ENCODE measurements at regions not wholly inside any gene's neighbourhood (a gene's known extent, or its start where the extent isn't known, plus 50 kb on each side); places are given as distances from the start of the nearest gene placed in this dataset.

DNA sequence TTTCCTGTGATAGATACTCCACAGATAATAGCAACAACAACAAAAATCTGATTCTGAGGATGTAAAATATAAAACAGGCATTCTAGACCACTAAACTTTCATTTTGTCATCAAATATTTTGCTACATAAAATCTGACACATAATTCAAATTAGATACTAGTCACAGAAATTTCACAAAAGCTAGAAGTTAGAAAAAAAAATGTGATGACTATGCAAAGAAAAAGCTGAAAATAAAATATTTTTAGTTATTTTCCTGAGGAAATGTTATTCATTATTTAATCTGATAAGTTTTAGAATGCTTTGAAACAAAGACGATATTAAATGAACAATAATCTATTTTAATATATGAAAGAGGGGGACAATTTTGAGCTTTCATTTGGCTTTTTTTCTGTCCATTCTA, 357.2 kb downstream of the SLITRK6 start:
- Histone ChIP-seq H3K4me3 (no peak overlapping the region), H3K9me3 (no peaks in the 10 kb centered on the region), H3K27me3 (ENCODE audit: insufficient read depth in 3 of 3, low read length in 2 of 3) (no peaks in the 10 kb centered on the region), H3K36me3 (ENCODE audit: insufficient read depth in 1 of 2, low read depth in 1 of 2) (no peaks in the 10 kb centered on the region), H3K4me1 (no peaks in the 10 kb centered on the region), H3K27ac (no peak overlapping the region)
- DNase-seq = no peak
- no peak for ATAC-seq
- TF ChIP-seq, protein P1, sequence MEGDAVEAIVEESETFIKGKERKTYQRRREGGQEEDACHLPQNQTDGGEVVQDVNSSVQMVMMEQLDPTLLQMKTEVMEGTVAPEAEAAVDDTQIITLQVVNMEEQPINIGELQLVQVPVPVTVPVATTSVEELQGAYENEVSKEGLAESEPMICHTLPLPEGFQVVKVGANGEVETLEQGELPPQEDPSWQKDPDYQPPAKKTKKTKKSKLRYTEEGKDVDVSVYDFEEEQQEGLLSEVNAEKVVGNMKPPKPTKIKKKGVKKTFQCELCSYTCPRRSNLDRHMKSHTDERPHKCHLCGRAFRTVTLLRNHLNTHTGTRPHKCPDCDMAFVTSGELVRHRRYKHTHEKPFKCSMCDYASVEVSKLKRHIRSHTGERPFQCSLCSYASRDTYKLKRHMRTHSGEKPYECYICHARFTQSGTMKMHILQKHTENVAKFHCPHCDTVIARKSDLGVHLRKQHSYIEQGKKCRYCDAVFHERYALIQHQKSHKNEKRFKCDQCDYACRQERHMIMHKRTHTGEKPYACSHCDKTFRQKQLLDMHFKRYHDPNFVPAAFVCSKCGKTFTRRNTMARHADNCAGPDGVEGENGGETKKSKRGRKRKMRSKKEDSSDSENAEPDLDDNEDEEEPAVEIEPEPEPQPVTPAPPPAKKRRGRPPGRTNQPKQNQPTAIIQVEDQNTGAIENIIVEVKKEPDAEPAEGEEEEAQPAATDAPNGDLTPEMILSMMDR (IDR thresholded peaks at IDR 0.05) = no peak
- intact Hi-C loops (cut with DNase I) = no loop called here
- WGBS, 3 donors = 82 to 92% (median 92%) methylated on average over 1 of the region's 1 CpG

DNA sequence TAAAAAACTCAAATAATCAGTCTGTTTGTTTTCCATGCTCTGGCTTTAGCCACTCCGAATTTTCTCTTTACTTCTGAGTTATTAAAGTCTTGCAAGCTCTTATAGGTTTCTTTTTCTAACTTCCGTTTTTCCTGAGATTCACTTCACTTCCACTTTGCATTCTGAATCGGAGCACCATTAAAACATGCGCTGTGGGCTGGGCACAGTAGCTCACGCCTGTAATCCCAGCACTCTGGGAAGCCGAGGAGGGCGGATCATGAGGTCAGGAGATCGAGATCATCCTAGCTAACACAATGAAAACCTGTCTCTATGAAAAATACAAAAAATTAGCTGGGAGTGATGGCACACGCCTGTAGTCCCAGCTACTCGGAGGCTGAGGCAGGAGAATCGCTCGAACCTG, 357.9 kb downstream of the SLITRK6 start:
- H3K4me3 ChIP-seq = no peak overlapping the region
- intact Hi-C loops (cut with DNase I) = no loop called here
- H3K27me3 ChIP-seq (ENCODE audit: insufficient read depth in 3 of 3, low read length in 2 of 3) = no peaks in the 10 kb centered on the region
- TF ChIP-seq, protein P1 (IDR thresholded peaks at IDR 0.05) = no peak
- 88 to 94% (median 88%) methylated on average over 12 of the region's 12 CpGs for WGBS, 3 donors
- DNase-seq (no peak), ATAC-seq (no peak)
- no peaks in the 10 kb centered on the region for H3K36me3 ChIP-seq (ENCODE audit: insufficient read depth in 1 of 2, low read depth in 1 of 2)
- H3K27ac ChIP-seq = no peak overlapping the region
- no peaks in the 10 kb centered on the region for H3K4me1 ChIP-seq
- no peaks in the 10 kb centered on the region for H3K9me3 ChIP-seq

DNA sequence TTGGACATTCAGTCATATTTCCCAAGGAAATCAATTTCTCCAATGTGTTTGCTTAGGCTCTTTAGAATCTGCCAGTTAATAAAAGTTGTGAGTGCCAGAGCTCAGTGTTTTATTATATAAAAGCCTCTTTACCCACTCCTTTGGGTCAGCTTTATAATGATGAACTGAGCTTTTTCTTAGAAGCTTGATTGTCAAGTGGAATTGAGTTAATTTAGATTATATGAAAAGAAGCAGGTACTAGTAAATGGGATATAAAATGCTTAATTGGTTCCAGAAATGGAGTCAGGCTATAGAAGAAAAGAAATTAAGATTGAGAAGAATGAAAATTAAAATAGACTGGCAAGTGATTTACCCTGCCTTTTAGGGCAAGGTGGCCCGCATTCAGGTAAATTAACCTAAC, 363.2 kb downstream of the SLITRK6 start:
- Histone ChIP-seq H3K27me3 (ENCODE audit: insufficient read depth in 3 of 3, low read length in 2 of 3) (no peaks in the 10 kb centered on the region), H3K4me3 (no peak overlapping the region), H3K36me3 (ENCODE audit: insufficient read depth in 1 of 2, low read depth in 1 of 2) (no peaks in the 10 kb centered on the region), H3K9me3 (no peaks in the 10 kb centered on the region), H3K27ac (no peak overlapping the region), H3K4me1 (no peaks in the 10 kb centered on the region)
- WGBS, 3 donors = 93 to 100% (median 99%) methylated on average over 1 of the region's 1 CpG
- intact Hi-C loops (cut with DNase I) = no loop called here
- ATAC-seq = no peak
- no peak for DNase-seq
- TF ChIP-seq, protein P1 (IDR thresholded peaks at IDR 0.05) = no peak

DNA sequence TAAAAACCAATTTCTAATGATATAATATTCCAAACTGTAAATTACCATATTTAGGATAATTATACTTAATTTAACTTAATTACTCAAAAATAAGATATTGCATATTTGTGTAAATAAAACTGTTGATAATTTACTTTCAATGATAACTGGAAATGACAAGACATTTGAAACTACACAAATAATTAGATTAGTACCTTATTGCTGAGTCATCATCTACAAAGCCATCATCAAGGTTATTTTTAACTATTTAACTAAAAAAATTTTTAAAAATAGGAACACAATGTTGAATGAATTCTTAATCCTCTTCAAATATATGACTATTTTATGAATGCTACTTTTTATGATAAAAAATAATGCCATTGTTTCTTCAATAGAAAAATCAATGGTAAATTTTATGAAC, 364.3 kb downstream of the SLITRK6 start:
- no peaks in the 10 kb centered on the region for H3K36me3 ChIP-seq (ENCODE audit: insufficient read depth in 1 of 2, low read depth in 1 of 2)
- no peaks in the 10 kb centered on the region for H3K9me3 ChIP-seq
- DNase-seq (no peak), ATAC-seq (no peak)
- H3K4me1 ChIP-seq = no peaks in the 10 kb centered on the region
- no peaks in the 10 kb centered on the region for H3K27me3 ChIP-seq (ENCODE audit: insufficient read depth in 3 of 3, low read length in 2 of 3)
- H3K27ac ChIP-seq = no peak overlapping the region
- intact Hi-C loops (cut with DNase I) = no loop called here
- H3K4me3 ChIP-seq = no peak overlapping the region
- TF ChIP-seq, protein P1 (IDR thresholded peaks at IDR 0.05) = no peak

GRCh38 chr13:85432881-85433280, 366.3 kb downstream of the SLITRK6 start:
- H3K36me3 ChIP-seq (ENCODE audit: insufficient read depth in 1 of 2, low read depth in 1 of 2) = no peaks in the 10 kb centered on the region
- no peak overlapping the region for H3K27ac ChIP-seq
- no peak for ATAC-seq
- intact Hi-C loops (cut with DNase I) = no loop called here
- no peaks in the 10 kb centered on the region for H3K9me3 ChIP-seq
- no peak for DNase-seq
- no peaks in the 10 kb centered on the region for H3K4me1 ChIP-seq
- H3K4me3 ChIP-seq = no peak overlapping the region
- TF ChIP-seq, protein P1 (IDR thresholded peaks at IDR 0.05) = no peak
- no peaks in the 10 kb centered on the region for H3K27me3 ChIP-seq (ENCODE audit: insufficient read depth in 3 of 3, low read length in 2 of 3)
